SU-DHL-6 (cell line): ENCODE measurements at regions not wholly inside any gene's neighbourhood (a gene's known extent, or its start where the extent isn't known, plus 50 kb on each side); places are given as distances from the start of the nearest gene placed in this dataset.

Experiments
- H2AFZ ChIP-seq: fragments of 200-600 bp; sonication (generic); 2 replicates; pipeline ENCODE4 v1.6.1; 2014; ENCODE audit warnings: low read depth, mild to moderate bottlenecking, moderate library complexity, mixed read lengths, antibody characterized with exemption, low read length; ENCODE audit not compliant: severe bottlenecking
- H3F3A ChIP-seq: fragments of 200-600 bp; shearing (Covaris generic); 2 replicates; pipeline ENCODE4 v1.6.0; 2016; ENCODE audit warnings: antibody characterized with exemption, mild to moderate bottlenecking; ENCODE audit not compliant: insufficient read depth
- H3K27ac ChIP-seq: fragments of 200-600 bp; sonication (generic); 2 replicates; pipeline ENCODE4 v1.5.1; 2016; ENCODE audit warnings: low read depth, mild to moderate bottlenecking, low read length, moderate library complexity, mixed read lengths
- H3K27me3 ChIP-seq: fragments of 200-600 bp; sonication (generic), shearing (Covaris generic); 2 replicates; pipeline ENCODE4 v1.6.0; 2014; ENCODE audit warnings: mild to moderate bottlenecking, low read length
- H3K36me3 ChIP-seq: fragments of 200-600 bp; sonication (generic); 2 replicates; pipeline ENCODE4 v1.6.1; 2014; ENCODE audit warnings: mild to moderate bottlenecking, low read length, mixed read lengths
- H3K4me2 ChIP-seq: fragments of 300-600, 200-600 bp; shearing (Covaris generic), sonication (generic); 2 replicates; pipeline ENCODE4 v1.6.0; 2014; ENCODE audit warnings: low read length, low read depth, mild to moderate bottlenecking; ENCODE audit not compliant: poor library complexity, severe bottlenecking
- H3K4me3 ChIP-seq: fragments of 200-600 bp; sonication (generic); 2 replicates; pipeline ENCODE4 v1.5.1; 2014; ENCODE audit warnings: antibody characterized with exemption, low read length, mild to moderate bottlenecking, mixed read lengths; ENCODE audit not compliant: insufficient read depth, poor library complexity, severe bottlenecking
- H3K79me2 ChIP-seq: fragments of 200-600 bp; sonication (generic); 2 replicates; pipeline ENCODE4 v1.6.1; 2014; ENCODE audit warnings: mild to moderate bottlenecking, low read length, moderate library complexity; ENCODE audit not compliant: insufficient read depth
- H3K9ac ChIP-seq: fragments of 200-600 bp; sonication (generic); 2 replicates; pipeline ENCODE4 v1.7.0; 2014; ENCODE audit warnings: mild to moderate bottlenecking, low read length
- H3K9me2 ChIP-seq: fragments of 200-600 bp; sonication (generic); replicated peaks from 2 replicates; pipeline ENCODE4 v1.6.1; 2014; ENCODE audit warnings: low read length; ENCODE audit not compliant: insufficient read depth
- H3K9me3 ChIP-seq: fragments of 200-600 bp; sonication (generic); 2 replicates; pipeline ENCODE4 v1.6.1; 2014; ENCODE audit warnings: low read length, mixed read lengths; ENCODE audit not compliant: insufficient read depth
- H4K20me1 ChIP-seq: fragments of 200-600 bp; sonication (generic); 2 replicates; pipeline ENCODE4 v1.6.1; 2014; ENCODE audit warnings: low read depth, mild to moderate bottlenecking, antibody characterized with exemption, low read length, moderate library complexity, mixed read lengths
- EZH2phosphoT487 ChIP-seq: fragments of 200-600 bp; sonication (generic), shearing (Covaris generic); conservative IDR thresholded peaks from 2 replicates; pipeline ENCODE4 v1.6.1; 2018; ENCODE audit warnings: mild to moderate bottlenecking, antibody characterized with exemption, low read length, moderate library complexity, mixed read lengths
- TF ChIP-seq, protein P1 (sequence below): fragments of 200-600 bp; sonication (generic); IDR thresholded peaks from one replicate; pipeline ENCODE4 v1.5.1; 2017; ENCODE audit warnings: antibody characterized with exemption, mild to moderate bottlenecking, low read length, moderate library complexity; ENCODE audit not compliant: insufficient read depth, poor library complexity, severe bottlenecking

DNA sequence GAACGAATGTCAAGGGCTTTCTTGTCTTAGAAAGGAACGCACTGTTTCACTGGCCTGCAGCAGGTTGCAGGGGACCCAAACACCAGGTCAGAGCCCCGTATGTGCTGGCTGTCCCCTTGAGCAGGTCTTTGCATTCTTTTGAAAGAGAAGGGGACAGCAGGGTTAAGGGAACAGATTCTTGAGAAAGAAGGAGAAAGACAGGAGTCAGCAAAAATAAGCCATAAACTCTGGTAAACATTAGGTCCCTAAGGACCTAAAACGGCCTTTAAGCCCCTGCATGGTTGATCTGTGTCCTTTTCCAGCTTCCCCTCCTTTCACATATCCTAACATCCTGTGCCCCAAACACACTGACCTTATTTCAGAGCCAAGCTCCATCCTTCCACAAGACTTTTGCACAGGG is 190.8 kb upstream of the ADRA1B start:
- Histone ChIP-seq H3K27ac (no peak overlapping the region), H2AFZ (no peak overlapping the region), H3K79me2 (no peaks in the 10 kb centered on the region), H3K4me2 (no peak overlapping the region), H3K27me3 (no peaks in the 10 kb centered on the region), H3K9me3 (no peaks in the 10 kb centered on the region), H3K9ac (no peak overlapping the region), H3K9me2 (no peaks in the 10 kb centered on the region), H3F3A (no peaks in the 10 kb centered on the region), H4K20me1 (no peaks in the 10 kb centered on the region), H3K36me3 (no peaks in the 10 kb centered on the region), H3K4me3 (no peak overlapping the region)
- TF ChIP-seq, protein P1, sequence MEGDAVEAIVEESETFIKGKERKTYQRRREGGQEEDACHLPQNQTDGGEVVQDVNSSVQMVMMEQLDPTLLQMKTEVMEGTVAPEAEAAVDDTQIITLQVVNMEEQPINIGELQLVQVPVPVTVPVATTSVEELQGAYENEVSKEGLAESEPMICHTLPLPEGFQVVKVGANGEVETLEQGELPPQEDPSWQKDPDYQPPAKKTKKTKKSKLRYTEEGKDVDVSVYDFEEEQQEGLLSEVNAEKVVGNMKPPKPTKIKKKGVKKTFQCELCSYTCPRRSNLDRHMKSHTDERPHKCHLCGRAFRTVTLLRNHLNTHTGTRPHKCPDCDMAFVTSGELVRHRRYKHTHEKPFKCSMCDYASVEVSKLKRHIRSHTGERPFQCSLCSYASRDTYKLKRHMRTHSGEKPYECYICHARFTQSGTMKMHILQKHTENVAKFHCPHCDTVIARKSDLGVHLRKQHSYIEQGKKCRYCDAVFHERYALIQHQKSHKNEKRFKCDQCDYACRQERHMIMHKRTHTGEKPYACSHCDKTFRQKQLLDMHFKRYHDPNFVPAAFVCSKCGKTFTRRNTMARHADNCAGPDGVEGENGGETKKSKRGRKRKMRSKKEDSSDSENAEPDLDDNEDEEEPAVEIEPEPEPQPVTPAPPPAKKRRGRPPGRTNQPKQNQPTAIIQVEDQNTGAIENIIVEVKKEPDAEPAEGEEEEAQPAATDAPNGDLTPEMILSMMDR, result no peak
- no peak for TF ChIP-seq EZH2phosphoT487

DNA sequence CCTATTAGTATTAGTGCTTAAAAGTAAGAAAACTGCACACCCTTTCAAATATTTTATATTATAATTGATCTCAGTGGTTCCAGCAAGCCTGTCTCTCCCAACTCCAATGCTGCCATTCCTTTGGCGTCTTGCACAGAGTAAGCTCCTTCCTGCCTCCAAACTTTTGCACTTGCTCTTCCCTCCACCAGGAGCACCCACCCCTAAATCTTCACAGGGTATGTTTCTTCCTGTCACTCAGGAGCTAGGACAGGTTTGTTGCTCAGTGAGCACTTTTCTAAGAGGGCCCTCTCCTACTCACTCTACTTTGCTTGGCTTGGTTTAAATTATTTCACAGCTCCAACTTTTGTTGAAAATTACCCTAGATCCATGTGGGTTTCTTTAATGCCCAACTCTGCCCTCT is 189.1 kb upstream of the ADRA1B start:
- Histone ChIP-seq H2AFZ (no peak overlapping the region), H3K36me3 (no peaks in the 10 kb centered on the region), H3K79me2 (no peaks in the 10 kb centered on the region), H3K4me2 (no peak overlapping the region), H3K27ac (no peak overlapping the region), H3K27me3 (no peaks in the 10 kb centered on the region), H3K4me3 (no peak overlapping the region), H3K9me3 (no peaks in the 10 kb centered on the region), H3F3A (no peaks in the 10 kb centered on the region), H3K9me2 (no peaks in the 10 kb centered on the region), H3K9ac (no peak overlapping the region), H4K20me1 (no peaks in the 10 kb centered on the region)
- TF ChIP-seq, protein P1, result no peak
- TF ChIP-seq EZH2phosphoT487, result no peak

DNA sequence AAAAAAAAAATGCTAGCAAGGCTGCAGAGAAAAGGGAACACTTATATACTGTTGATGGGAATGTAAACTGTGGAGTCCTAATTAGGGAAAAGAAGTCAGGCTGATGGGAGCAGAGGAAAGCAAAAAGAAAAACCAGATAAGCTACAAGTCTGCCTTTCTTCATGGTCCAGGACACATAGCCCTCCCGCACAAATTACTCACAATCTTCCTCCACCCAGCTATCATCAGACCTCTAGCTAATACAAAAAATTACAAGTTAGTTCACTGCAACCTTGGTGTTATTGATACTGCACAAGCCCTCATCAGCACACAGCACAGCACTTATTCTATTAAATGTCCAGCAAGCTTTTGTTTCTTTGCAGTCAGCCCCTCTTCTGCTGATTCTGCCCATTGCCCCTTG is 186.0 kb upstream of the ADRA1B start:
- Histone ChIP-seq H3K4me3 (no peak overlapping the region), H4K20me1 (no peaks in the 10 kb centered on the region), H3K9ac (no peak overlapping the region), H2AFZ (no peak overlapping the region), H3K9me2 (no peaks in the 10 kb centered on the region), H3K4me2 (no peak overlapping the region), H3K27me3 (no peaks in the 10 kb centered on the region), H3K36me3 (no peaks in the 10 kb centered on the region), H3F3A (no peaks in the 10 kb centered on the region), H3K79me2 (no peaks in the 10 kb centered on the region), H3K9me3 (no peaks in the 10 kb centered on the region), H3K27ac (no peak overlapping the region)
- no peak for TF ChIP-seq EZH2phosphoT487
- TF ChIP-seq, protein P1, result no peak
